Breast epithelium (tissue), 3 donors: ENCODE measurements at regions not wholly inside any gene's neighbourhood (a gene's known extent, or its start where the extent isn't known, plus 50 kb on each side); places are given as distances from the start of the nearest gene placed in this dataset.

Source experiments
- CTCF ChIP-seq, 3 donors: fragments of 450-650 bp; IDR thresholded peaks; one replicate each; pipeline ENCODE4 v1.5.1; 2016 to 2017; ENCODE audit warnings: antibody characterized with exemption in 3 of 3, mild to moderate bottlenecking in 3 of 3, moderate library complexity in 3 of 3
- POLR2A ChIP-seq: fragments of 450-650 bp; IDR thresholded peaks from one replicate; pipeline ENCODE4 v1.6.1; 2016; ENCODE audit warnings: antibody characterized with exemption, mild to moderate bottlenecking, moderate library complexity

GRCh38 chr6:93571346-93571745, 152.0 kb upstream of the EPHA7 start:
- TF ChIP-seq CTCF (IDR thresholded peaks at IDR 0.05) (no peak), POLR2A (no peak)
